Trophoblast cell (in vitro differentiated cells and primary cell): ENCODE measurements at regions not wholly inside any gene's neighbourhood (a gene's known extent, or its start where the extent isn't known, plus 50 kb on each side); places are given as distances from the start of the nearest gene placed in this dataset.
A peak's percentile ranks its signal among the peaks of the same experiment; 100 is the strongest.

Experiments
- DNase-seq, 2 donors: peaks; one replicate each; pipeline ENCODE4 v3.0.0-alpha.2; 2016
- H2AFZ ChIP-seq: 2 replicates; pipeline ENCODE4 v1.6.1; 2013; ENCODE audit warnings: low read length, moderate library complexity, mild to moderate bottlenecking; ENCODE audit not compliant: insufficient read depth, poor library complexity
- H2AK5ac ChIP-seq: 2 replicates; pipeline ENCODE4 v1.6.1; 2013; ENCODE audit warnings: mild to moderate bottlenecking, low read length
- H2BK120ac ChIP-seq: 2 replicates; pipeline ENCODE4 v1.6.1; 2013; ENCODE audit warnings: low read length, mild to moderate bottlenecking, moderate library complexity; ENCODE audit not compliant: insufficient read depth, poor library complexity
- H2BK12ac ChIP-seq: 2 replicates; pipeline ENCODE4 v1.6.1; 2013; ENCODE audit warnings: mild to moderate bottlenecking, low read length, moderate library complexity
- H2BK5ac ChIP-seq: 2 replicates; pipeline ENCODE4 v1.6.1; 2013; ENCODE audit warnings: low read length, low read depth, moderate library complexity, mild to moderate bottlenecking; ENCODE audit not compliant: poor library complexity
- H3K14ac ChIP-seq: 2 replicates; pipeline ENCODE4 v1.6.1; 2013; ENCODE audit warnings: mild to moderate bottlenecking, low read length
- H3K18ac ChIP-seq: 2 replicates; pipeline ENCODE4 v1.6.1; 2013; ENCODE audit warnings: mild to moderate bottlenecking, low read length
- H3K23ac ChIP-seq: 2 replicates; pipeline ENCODE4 v1.6.1; 2013; ENCODE audit warnings: low read length
- H3K27ac ChIP-seq: 2 replicates; pipeline ENCODE4 v1.5.1; 2013; ENCODE audit warnings: low read depth, mild to moderate bottlenecking, inconsistent platforms, low read length, moderate library complexity
- H3K27me3 ChIP-seq: 2 replicates; pipeline ENCODE4 v1.6.1; 2013; ENCODE audit warnings: inconsistent platforms, mild to moderate bottlenecking, low read length, moderate library complexity; ENCODE audit not compliant: insufficient read depth
- H3K36me3 ChIP-seq, 2 experiments: 1 replicate in 1 of 2; 2 replicates in 1 of 2; pipeline ENCODE4 v1.6.1; 2013; ENCODE audit warnings: low read length in 2 of 2, mild to moderate bottlenecking in 2 of 2, moderate library complexity in 1 of 2; ENCODE audit not compliant: insufficient read depth in 2 of 2, control insufficient read depth in 1 of 2
- H3K4ac ChIP-seq: 2 replicates; pipeline ENCODE4 v1.6.1; 2013; ENCODE audit warnings: low read depth, mild to moderate bottlenecking, low read length, moderate library complexity
- H3K4me1 ChIP-seq, 2 experiments: 1 replicate in 1 of 2; 2 replicates in 1 of 2; pipeline ENCODE4 v1.6.1; 2013; ENCODE audit warnings: low read length in 2 of 2, mild to moderate bottlenecking in 2 of 2, moderate library complexity in 1 of 2; ENCODE audit not compliant: insufficient read depth in 2 of 2, control insufficient read depth in 1 of 2
- H3K4me2 ChIP-seq: 2 replicates; pipeline ENCODE4 v1.6.1; 2013; ENCODE audit warnings: inconsistent platforms, mild to moderate bottlenecking, low read length, moderate library complexity
- H3K4me3 ChIP-seq: 2 replicates; pipeline ENCODE4 v1.5.1; 2013; ENCODE audit warnings: mild to moderate bottlenecking, low read depth, low read length, inconsistent platforms
- H3K79me1 ChIP-seq: one replicate; pipeline ENCODE4 v1.6.1; 2013; ENCODE audit warnings: low read length
- H3K79me2 ChIP-seq: 2 replicates; pipeline ENCODE4 v1.6.1; 2013; ENCODE audit warnings: low read length, mild to moderate bottlenecking; ENCODE audit not compliant: control insufficient read depth, insufficient read depth, poor library complexity
- H3K9ac ChIP-seq: 2 replicates; pipeline ENCODE4 v1.6.1; 2013; ENCODE audit warnings: mild to moderate bottlenecking, low read length
- H3K9me3 ChIP-seq: 2 replicates; pipeline ENCODE4 v1.6.1; 2013; ENCODE audit warnings: low read depth, mild to moderate bottlenecking, control low read depth, inconsistent platforms, low read length; ENCODE audit not compliant: insufficient read depth
- H4K12ac ChIP-seq: 2 replicates; pipeline ENCODE4 v1.6.1; 2013; ENCODE audit warnings: low read depth, mild to moderate bottlenecking, low read length, moderate library complexity
- H4K8ac ChIP-seq: 2 replicates; pipeline ENCODE4 v1.6.1; 2013; ENCODE audit warnings: low read depth, mild to moderate bottlenecking, low read length, moderate library complexity
- H4K91ac ChIP-seq: one replicate; pipeline ENCODE4 v1.6.1; 2013; ENCODE audit warnings: low read depth, mild to moderate bottlenecking, low read length, moderate library complexity
- WGBS: extraction: QIAGEN DNeasy Blood & Tissue Kit; methylation state at CpG from one replicate; pipeline ENCODE4 v1.1.7; 2013; ENCODE audit warnings: missing lambda C conversion rate; ENCODE audit not compliant: insufficient read length, insufficient coverage; ENCODE audit errors: extremely low coverage; 5-methylcytosine and 5-hydroxymethylcytosine counted together

GRCh38 chr2:156687126-156687525 is 250.9 kb downstream of the GPD2 start:
- Histone ChIP-seq H3K4me1 (no peaks in the 10 kb centered on the region), H3K18ac (no peak overlapping the region), H3K23ac (no peak overlapping the region), H3K4ac (no peak overlapping the region), H3K4me3 (no peak overlapping the region), H3K9ac (no peak overlapping the region), H4K91ac (no peak overlapping the region), H3K36me3 (no peaks in the 10 kb centered on the region), H2AFZ (no peak overlapping the region), H3K27me3 (no peaks in the 10 kb centered on the region), H3K27ac (no peak overlapping the region), H2BK12ac (no peak overlapping the region), H3K79me2 (no peaks in the 10 kb centered on the region), H4K12ac (no peak overlapping the region), H3K4me2 (no peak overlapping the region), H2BK5ac (no peak overlapping the region), H2BK120ac (no peak overlapping the region), H2AK5ac (no peak overlapping the region), H3K14ac (no peak overlapping the region), H3K79me1 (no peaks in the 10 kb centered on the region), H4K8ac (no peak overlapping the region), H3K9me3 (no peaks in the 10 kb centered on the region)
- DNase-seq: no peak

- Histone ChIP-seq H2BK120ac (no peak overlapping the region), H3K4ac (no peak overlapping the region), H2AK5ac (no peak overlapping the region), H3K4me1 (no peaks in the 10 kb centered on the region), H3K14ac (no peak overlapping the region), H2BK5ac (no peak overlapping the region), H3K4me2 (no peak overlapping the region), H3K27me3 (no peaks in the 10 kb centered on the region), H3K23ac (no peak overlapping the region), H4K12ac (no peak overlapping the region), H3K4me3 (no peak overlapping the region), H3K79me1 (no peaks in the 10 kb centered on the region), H4K8ac (no peak overlapping the region), H3K9me3 (no peaks in the 10 kb centered on the region), H3K36me3 (no peaks in the 10 kb centered on the region), H3K18ac (no peak overlapping the region), H2AFZ (no peak overlapping the region), H3K79me2 (no peaks in the 10 kb centered on the region), H4K91ac (no peak overlapping the region), H3K27ac (no peak overlapping the region), H2BK12ac (no peak overlapping the region), H3K9ac (no peak overlapping the region)
- DNase-seq: peak in 1 of 2 donors; percentile 42
- no CpG with 5 or more reads among the region's 1 CpG for WGBS
Observed at GRCh38 chr2:156687715-156688114, 251.5 kb downstream of the GPD2 start.

GRCh38 chr2:156689939-156690338 is 253.8 kb downstream of the GPD2 start:
- H3K9ac ChIP-seq: no peak overlapping the region
- H4K8ac ChIP-seq: no peak overlapping the region
- no peak overlapping the region for H2AK5ac ChIP-seq
- H3K4ac ChIP-seq: no peak overlapping the region
- H3K23ac ChIP-seq: no peak overlapping the region
- no peak overlapping the region for H3K18ac ChIP-seq
- no peaks in the 10 kb centered on the region for H3K79me2 ChIP-seq
- H2BK12ac ChIP-seq: no peak overlapping the region
- no peaks in the 10 kb centered on the region for H3K9me3 ChIP-seq
- no peak overlapping the region for H4K91ac ChIP-seq
- no CpG with 5 or more reads among the region's 1 CpG for WGBS
- H3K27ac ChIP-seq: no peak overlapping the region
- H3K14ac ChIP-seq: no peak overlapping the region
- no peaks in the 10 kb centered on the region for H3K36me3 ChIP-seq
- no peak overlapping the region for H2AFZ ChIP-seq
- no peaks in the 10 kb centered on the region for H3K4me1 ChIP-seq
- H3K79me1 ChIP-seq: no peaks in the 10 kb centered on the region
- H3K4me2 ChIP-seq: no peak overlapping the region
- no peak overlapping the region for H4K12ac ChIP-seq
- no peak overlapping the region for H2BK5ac ChIP-seq
- no peaks in the 10 kb centered on the region for H3K27me3 ChIP-seq
- no peak overlapping the region for H3K4me3 ChIP-seq
- DNase-seq: no peak
- no peak overlapping the region for H2BK120ac ChIP-seq

- no peak overlapping the region for H3K14ac ChIP-seq
- H2AK5ac ChIP-seq: no peak overlapping the region
- no peaks in the 10 kb centered on the region for H3K9me3 ChIP-seq
- no peak overlapping the region for H3K9ac ChIP-seq
- no peak overlapping the region for H3K4ac ChIP-seq
- no peak overlapping the region for H2AFZ ChIP-seq
- H3K23ac ChIP-seq: no peak overlapping the region
- H3K79me1 ChIP-seq: no peaks in the 10 kb centered on the region
- no peak overlapping the region for H2BK120ac ChIP-seq
- DNase-seq: no peak
- no peaks in the 10 kb centered on the region for H3K4me1 ChIP-seq
- no peak overlapping the region for H3K4me3 ChIP-seq
- no peak overlapping the region for H2BK12ac ChIP-seq
- H4K91ac ChIP-seq: no peak overlapping the region
- no peak overlapping the region for H4K8ac ChIP-seq
- no peak overlapping the region for H3K4me2 ChIP-seq
- H2BK5ac ChIP-seq: no peak overlapping the region
- H3K79me2 ChIP-seq: no peaks in the 10 kb centered on the region
- no peak overlapping the region for H4K12ac ChIP-seq
- no peaks in the 10 kb centered on the region for H3K27me3 ChIP-seq
- H3K27ac ChIP-seq: no peak overlapping the region
- WGBS: no CpG with 5 or more reads among the region's 1 CpG
- H3K36me3 ChIP-seq: no peaks in the 10 kb centered on the region
- H3K18ac ChIP-seq: no peak overlapping the region
Observed at GRCh38 chr2:156691014-156691413, 254.8 kb downstream of the GPD2 start.
